Upper lobe of right lung (tissue), 1 donor: ENCODE measurements at regions not wholly inside any gene's neighbourhood (a gene's known extent, or its start where the extent isn't known, plus 50 kb on each side); places are given as distances from the start of the nearest gene placed in this dataset.
A peak's percentile ranks its signal among the peaks of the same experiment; 100 is the strongest.

Experiments used
- ATAC-seq: fragments of 200-7000 bp; cut with Tn5 transposase; one replicate; pipeline ENCODE4 v1.9.1; 2020; ENCODE audit warnings: mild to moderate bottlenecking, moderate library complexity
- DNase-seq: peaks from one replicate; pipeline ENCODE4 v3.0.0-alpha.2; 2020
- H3K27ac ChIP-seq: fragments of 200-600 bp; one replicate; pipeline ENCODE4 v1.8.0; 2022
- H3K27me3 ChIP-seq: fragments of 200-600 bp; one replicate; pipeline ENCODE4 v1.8.0; 2022; ENCODE audit warnings: mild to moderate bottlenecking
- H3K36me3 ChIP-seq: fragments of 200-600 bp; one replicate; pipeline ENCODE4 v1.8.0; 2022
- H3K4me1 ChIP-seq: fragments of 200-600 bp; one replicate; pipeline ENCODE4 v1.8.0; 2022
- H3K4me3 ChIP-seq: fragments of 200-600 bp; one replicate; pipeline ENCODE4 v1.8.0; 2022; ENCODE audit warnings: mild to moderate bottlenecking
- H3K9me3 ChIP-seq: fragments of 200-600 bp; one replicate; pipeline ENCODE4 v1.8.0; 2022
- CTCF ChIP-seq: fragments of 200-600 bp; IDR thresholded peaks from one replicate; pipeline ENCODE4 v1.8.0; 2022; ENCODE audit warnings: antibody characterized with exemption
- intact Hi-C: fragments of 100-400 bp; cut with DNase I; formaldehyde crosslinking; loops from one replicate; pipeline ENCODE4 v1.11.0; 2022
- donor health status: DM: no; HTN: yes; CAD: no; lungs with severe emphysema.

GRCh38 chr14:41187868-41188267 lies 418.8 kb upstream of the LRFN5 start:
- no peak for DNase-seq
- intact Hi-C loops: no loop called here
- Histone ChIP-seq H3K27me3 (no peaks in the 10 kb centered on the region), H3K9me3 (no peaks in the 10 kb centered on the region), H3K27ac (no peak overlapping the region), H3K4me1 (no peaks in the 10 kb centered on the region), H3K4me3 (no peak overlapping the region), H3K36me3 (no peaks in the 10 kb centered on the region)
- no peak for TF ChIP-seq CTCF
- ATAC-seq: no peak

- no peak for ATAC-seq
- H3K27ac ChIP-seq: no peak overlapping the region
- no peaks in the 10 kb centered on the region for H3K9me3 ChIP-seq
- H3K27me3 ChIP-seq: no peaks in the 10 kb centered on the region
- DNase-seq: no peak
- intact Hi-C loops: no loop called here
- H3K36me3 ChIP-seq: no peaks in the 10 kb centered on the region
- no peak overlapping the region for H3K4me3 ChIP-seq
- TF ChIP-seq CTCF: no peak
- H3K4me1 ChIP-seq: no peaks in the 10 kb centered on the region
Observed at GRCh38 chr14:41171045-41171444, 435.6 kb upstream of the LRFN5 start.

- no peaks in the 10 kb centered on the region for H3K36me3 ChIP-seq
- intact Hi-C loops: no loop called here
- H3K9me3 ChIP-seq: no peaks in the 10 kb centered on the region
- H3K4me3 ChIP-seq: no peak overlapping the region
- no peak overlapping the region for H3K27ac ChIP-seq
- H3K27me3 ChIP-seq: no peaks in the 10 kb centered on the region
- DNase-seq (no peak), ATAC-seq (no peak)
- no peaks in the 10 kb centered on the region for H3K4me1 ChIP-seq
- no peak for TF ChIP-seq CTCF
Observed at GRCh38 chr14:41167040-41167439, 439.6 kb upstream of the LRFN5 start.

GRCh38 chr14:41154143-41154807 lies 452.4 kb upstream of the LRFN5 start:
- H3K36me3 ChIP-seq: no peaks in the 10 kb centered on the region
- H3K4me1 ChIP-seq: no peaks in the 10 kb centered on the region
- H3K4me3 ChIP-seq: no peak overlapping the region
- no peak overlapping the region for H3K27ac ChIP-seq
- DNase-seq: no peak
- no peaks in the 10 kb centered on the region for H3K27me3 ChIP-seq
- H3K9me3 ChIP-seq: no peaks in the 10 kb centered on the region
- peak; percentile 36 for ATAC-seq
- TF ChIP-seq CTCF: no peak
- intact Hi-C loops: no loop called here

GRCh38 chr14:41146391-41146790 lies 460.3 kb upstream of the LRFN5 start:
- H3K4me3 ChIP-seq: no peak overlapping the region
- intact Hi-C loops: no loop called here
- ATAC-seq (no peak), DNase-seq (no peak)
- no peaks in the 10 kb centered on the region for H3K36me3 ChIP-seq
- no peak for TF ChIP-seq CTCF
- H3K27me3 ChIP-seq: no peaks in the 10 kb centered on the region
- no peaks in the 10 kb centered on the region for H3K4me1 ChIP-seq
- H3K27ac ChIP-seq: no peak overlapping the region
- no peaks in the 10 kb centered on the region for H3K9me3 ChIP-seq

- Histone ChIP-seq H3K4me1 (no peaks in the 10 kb centered on the region), H3K4me3 (no peak overlapping the region), H3K9me3 (no peaks in the 10 kb centered on the region), H3K27ac (no peak overlapping the region), H3K27me3 (no peaks in the 10 kb centered on the region), H3K36me3 (no peaks in the 10 kb centered on the region)
- intact Hi-C loops: no loop called here
- no peak for TF ChIP-seq CTCF
- ATAC-seq: peak; percentile 43
- DNase-seq: no peak
Observed at GRCh38 chr14:41144370-41144769, 462.3 kb upstream of the LRFN5 start.
